ENCODE measurements at regions not wholly inside any gene's neighbourhood (a gene's known extent, or its start where the extent isn't known, plus 50 kb on each side); places are given as distances from the start of the nearest gene placed in this dataset.

DNA sequence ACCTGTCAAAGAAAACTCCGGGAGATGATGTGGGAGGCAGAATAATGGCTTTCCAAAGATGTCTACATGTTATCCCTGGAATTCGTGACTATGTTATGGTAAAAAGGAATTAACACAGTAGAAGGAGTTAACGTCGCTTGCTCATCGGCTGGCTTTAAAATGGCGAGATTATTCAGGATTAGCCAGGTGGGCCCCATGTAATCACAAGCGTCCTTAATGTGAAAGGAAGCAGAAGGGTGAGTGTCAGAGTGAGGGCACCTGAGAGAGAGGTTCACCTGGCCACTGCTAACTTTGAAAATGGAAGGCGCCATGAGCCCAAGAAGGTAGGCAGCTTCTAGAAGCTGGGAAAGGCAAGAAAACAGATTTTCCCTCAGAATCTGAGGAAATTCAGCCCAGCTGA is 557.2 kb downstream of the EPHB1 start:
- no peak overlapping the region for H3K4me3 ChIP-seq (ENCODE audit: low read depth, low read length)
- DNase-seq (ENCODE audit: low read depth), result no peak
- no peak for TF ChIP-seq MAX (IDR thresholded peaks at IDR 0.05; ENCODE audit: low read depth, low read length)
- TF ChIP-seq, protein P1, sequence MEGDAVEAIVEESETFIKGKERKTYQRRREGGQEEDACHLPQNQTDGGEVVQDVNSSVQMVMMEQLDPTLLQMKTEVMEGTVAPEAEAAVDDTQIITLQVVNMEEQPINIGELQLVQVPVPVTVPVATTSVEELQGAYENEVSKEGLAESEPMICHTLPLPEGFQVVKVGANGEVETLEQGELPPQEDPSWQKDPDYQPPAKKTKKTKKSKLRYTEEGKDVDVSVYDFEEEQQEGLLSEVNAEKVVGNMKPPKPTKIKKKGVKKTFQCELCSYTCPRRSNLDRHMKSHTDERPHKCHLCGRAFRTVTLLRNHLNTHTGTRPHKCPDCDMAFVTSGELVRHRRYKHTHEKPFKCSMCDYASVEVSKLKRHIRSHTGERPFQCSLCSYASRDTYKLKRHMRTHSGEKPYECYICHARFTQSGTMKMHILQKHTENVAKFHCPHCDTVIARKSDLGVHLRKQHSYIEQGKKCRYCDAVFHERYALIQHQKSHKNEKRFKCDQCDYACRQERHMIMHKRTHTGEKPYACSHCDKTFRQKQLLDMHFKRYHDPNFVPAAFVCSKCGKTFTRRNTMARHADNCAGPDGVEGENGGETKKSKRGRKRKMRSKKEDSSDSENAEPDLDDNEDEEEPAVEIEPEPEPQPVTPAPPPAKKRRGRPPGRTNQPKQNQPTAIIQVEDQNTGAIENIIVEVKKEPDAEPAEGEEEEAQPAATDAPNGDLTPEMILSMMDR (IDR thresholded peaks at IDR 0.05; ENCODE audit: low read depth, low read length), result no peak
- TF ChIP-seq POLR2A (IDR thresholded peaks at IDR 0.05; ENCODE audit: extremely low read depth, insufficient read length), result no peak
- TF ChIP-seq MYC (IDR thresholded peaks at IDR 0.05; ENCODE audit: low read depth, low read length), result no peak

GRCh38 chr3:135362889-135363288 is 567.8 kb downstream of the EPHB1 start:
- TF ChIP-seq, protein P1 (IDR thresholded peaks at IDR 0.05; ENCODE audit: low read depth, low read length), result no peak
- TF ChIP-seq POLR2A (IDR thresholded peaks at IDR 0.05; ENCODE audit: extremely low read depth, insufficient read length) (no peak), MAX (IDR thresholded peaks at IDR 0.05; ENCODE audit: low read depth, low read length) (no peak), MYC (IDR thresholded peaks at IDR 0.05; ENCODE audit: low read depth, low read length) (no peak)
- DNase-seq (ENCODE audit: low read depth), result no peak

DNA sequence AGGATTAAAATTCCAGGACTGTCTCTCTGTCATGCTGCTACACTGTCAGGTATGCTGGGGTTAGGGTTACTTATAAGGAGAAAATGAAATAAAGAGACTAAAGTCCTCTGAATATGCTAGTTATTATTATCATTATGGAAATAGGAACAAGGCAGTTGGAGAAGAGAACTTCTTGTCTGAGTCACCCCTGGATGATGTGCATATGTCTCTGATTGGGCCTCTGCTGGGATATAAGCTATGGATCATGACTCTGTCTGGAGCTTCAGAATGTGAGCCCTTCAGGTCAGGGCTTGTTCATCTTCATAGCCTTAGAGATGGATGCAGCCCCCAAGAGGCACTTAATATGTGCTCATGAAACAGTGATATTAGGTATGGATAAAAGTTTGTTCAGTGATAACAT is 569.6 kb downstream of the EPHB1 start:
- TF ChIP-seq, protein P1 (IDR thresholded peaks at IDR 0.05; ENCODE audit: low read depth, low read length), result no peak
- no peak for TF ChIP-seq MAX (IDR thresholded peaks at IDR 0.05; ENCODE audit: low read depth, low read length)
- TF ChIP-seq MYC (IDR thresholded peaks at IDR 0.05; ENCODE audit: low read depth, low read length), result no peak
- TF ChIP-seq POLR2A (IDR thresholded peaks at IDR 0.05; ENCODE audit: extremely low read depth, insufficient read length), result no peak
- no peak overlapping the region for H3K4me3 ChIP-seq (ENCODE audit: low read depth, low read length)

More at GRCh38 chr3:135362889-135363288, 567.8 kb downstream of the EPHB1 start:
- no peak overlapping the region for H3K4me3 ChIP-seq (ENCODE audit: low read depth, low read length)

GRCh38 chr3:135366816-135367215 is 571.8 kb downstream of the EPHB1 start:
- no peak for DNase-seq (ENCODE audit: low read depth)
- H3K4me3 ChIP-seq (ENCODE audit: low read depth, low read length), result no peak overlapping the region
- TF ChIP-seq, protein P1 (IDR thresholded peaks at IDR 0.05; ENCODE audit: low read depth, low read length), result no peak
- TF ChIP-seq POLR2A (IDR thresholded peaks at IDR 0.05; ENCODE audit: extremely low read depth, insufficient read length), result no peak
- no peak for TF ChIP-seq MAX (IDR thresholded peaks at IDR 0.05; ENCODE audit: low read depth, low read length)
- TF ChIP-seq MYC (IDR thresholded peaks at IDR 0.05; ENCODE audit: low read depth, low read length), result no peak

More for the DNA sequence above, 569.6 kb downstream of the EPHB1 start:
- DNase-seq (ENCODE audit: low read depth), result no peak

GRCh38 chr3:135368316-135368715 is 573.3 kb downstream of the EPHB1 start:
- no peak overlapping the region for H3K4me3 ChIP-seq (ENCODE audit: low read depth, low read length)
- DNase-seq (ENCODE audit: low read depth), result no peak
- TF ChIP-seq POLR2A (IDR thresholded peaks at IDR 0.05; ENCODE audit: extremely low read depth, insufficient read length), result no peak
- TF ChIP-seq MYC (IDR thresholded peaks at IDR 0.05; ENCODE audit: low read depth, low read length), result no peak
- TF ChIP-seq, protein P1 (IDR thresholded peaks at IDR 0.05; ENCODE audit: low read depth, low read length), result no peak
- no peak for TF ChIP-seq MAX (IDR thresholded peaks at IDR 0.05; ENCODE audit: low read depth, low read length)
